ENCODE measurements at regions not wholly inside any gene's neighbourhood (a gene's known extent, or its start where the extent isn't known, plus 50 kb on each side); places are given as distances from the start of the nearest gene placed in this dataset.
"Not testable (repeated sequence)": the region's sequence is repeated elsewhere in the genome, so short reads cannot be mapped to it uniquely, and the experiment has no call there.

DNA sequence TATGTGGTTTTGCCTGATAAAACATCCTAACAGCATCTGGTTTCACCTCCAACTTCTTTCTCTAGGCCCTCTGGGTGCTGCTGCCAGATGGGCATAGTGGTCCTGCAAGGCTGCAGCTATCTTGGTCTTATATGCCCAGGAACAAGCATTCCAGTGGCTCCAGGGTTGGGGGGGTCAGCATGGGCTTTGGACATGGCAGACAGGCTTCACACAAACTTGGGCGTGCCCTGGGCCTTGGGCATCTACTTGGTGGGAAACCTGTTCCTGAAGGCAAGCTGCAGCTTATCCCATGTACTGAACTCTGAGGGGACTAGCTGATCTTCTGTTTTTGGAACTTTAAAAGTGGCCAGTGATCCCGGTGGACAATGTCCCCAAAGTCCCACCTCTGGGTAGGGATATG, 54.9 kb upstream of the ZNF678 start:
- no peak for DNase-seq

DNA sequence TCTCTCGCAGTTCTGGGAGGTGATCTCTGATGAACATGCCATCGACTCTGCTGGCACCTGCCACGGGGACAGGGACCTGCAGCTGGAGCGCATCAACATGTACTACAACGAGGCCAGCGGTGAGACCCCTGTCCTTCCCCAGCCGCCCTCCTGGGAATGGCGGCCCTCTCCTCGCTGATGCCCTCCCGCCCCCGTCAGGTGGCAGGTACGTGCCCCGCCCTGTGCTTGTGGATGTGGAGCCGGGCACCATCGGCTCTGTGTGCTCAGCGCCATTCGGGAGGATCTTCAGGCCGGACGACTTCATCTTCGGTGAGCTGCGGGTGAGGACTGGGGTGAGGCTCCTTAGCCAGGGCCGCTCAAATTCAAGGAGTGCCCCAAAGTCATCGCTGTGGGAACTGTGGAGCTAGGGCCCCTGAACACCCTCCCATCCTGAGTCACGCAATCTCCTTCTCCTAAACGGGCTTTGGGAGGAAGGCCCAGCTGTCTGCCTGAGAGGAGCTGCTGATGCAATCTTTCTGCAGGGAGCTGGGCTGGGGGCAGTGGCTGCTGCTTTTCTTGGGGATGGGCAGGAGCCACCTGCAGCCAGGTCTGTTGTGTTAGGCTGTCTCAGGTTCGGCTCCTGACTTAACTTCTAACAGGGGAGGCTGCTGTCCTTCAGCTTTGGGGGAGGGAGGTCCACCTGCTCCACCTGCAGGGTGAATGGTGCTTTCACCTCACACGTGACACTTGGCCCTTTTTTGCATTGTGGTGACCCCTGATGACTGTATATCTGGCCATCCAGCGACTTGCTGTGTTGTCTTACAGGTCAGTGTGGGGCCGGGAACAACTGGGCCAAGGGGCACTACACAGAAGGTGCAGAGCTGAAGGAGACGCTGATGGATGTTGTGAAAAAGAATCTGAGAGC, 56.6 kb upstream of the ZNF678 start:
- DNase-seq = not testable (repeated sequence)

DNA sequence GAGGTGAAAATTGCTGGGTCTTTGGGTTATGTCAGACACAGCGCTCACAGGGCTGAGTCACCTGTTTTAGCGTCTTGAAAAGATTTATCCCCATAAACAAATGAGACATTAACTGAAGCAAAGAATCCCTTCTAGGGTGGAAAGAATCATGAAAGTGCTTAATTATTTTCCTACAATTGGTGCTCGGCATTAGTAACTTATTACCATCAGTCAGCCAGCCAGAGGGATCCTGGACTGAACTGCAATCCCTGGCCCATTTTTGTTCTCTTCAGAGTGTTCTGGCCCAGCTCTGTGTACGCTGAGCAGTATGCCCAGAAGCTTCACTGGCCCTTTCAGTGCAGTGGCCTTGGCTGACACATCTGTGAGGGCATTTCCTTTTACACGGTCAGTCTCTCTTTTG, 67.3 kb upstream of the ZNF678 start:
- not testable (repeated sequence) for DNase-seq

DNA sequence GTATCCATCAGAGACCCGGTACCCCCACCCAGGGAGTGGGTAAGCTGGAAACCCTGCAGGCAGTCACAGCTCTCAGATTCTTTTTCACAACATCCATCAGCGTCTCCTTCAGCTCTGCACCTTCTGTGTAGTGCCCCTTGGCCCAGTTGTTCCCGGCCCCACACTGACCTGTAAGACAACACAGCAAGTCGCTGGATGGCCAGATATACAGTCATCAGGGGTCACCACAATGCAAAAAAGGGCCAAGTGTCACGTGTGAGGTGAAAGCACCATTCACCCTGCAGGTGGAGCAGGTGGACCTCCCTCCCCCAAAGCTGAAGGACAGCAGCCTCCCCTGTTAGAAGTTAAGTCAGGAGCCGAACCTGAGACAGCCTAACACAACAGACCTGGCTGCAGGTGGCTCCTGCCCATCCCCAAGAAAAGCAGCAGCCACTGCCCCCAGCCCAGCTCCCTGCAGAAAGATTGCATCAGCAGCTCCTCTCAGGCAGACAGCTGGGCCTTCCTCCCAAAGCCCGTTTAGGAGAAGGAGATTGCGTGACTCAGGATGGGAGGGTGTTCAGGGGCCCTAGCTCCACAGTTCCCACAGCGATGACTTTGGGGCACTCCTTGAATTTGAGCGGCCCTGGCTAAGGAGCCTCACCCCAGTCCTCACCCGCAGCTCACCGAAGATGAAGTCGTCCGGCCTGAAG, 69.3 kb upstream of the ZNF678 start:
- not testable (repeated sequence) for DNase-seq

DNA sequence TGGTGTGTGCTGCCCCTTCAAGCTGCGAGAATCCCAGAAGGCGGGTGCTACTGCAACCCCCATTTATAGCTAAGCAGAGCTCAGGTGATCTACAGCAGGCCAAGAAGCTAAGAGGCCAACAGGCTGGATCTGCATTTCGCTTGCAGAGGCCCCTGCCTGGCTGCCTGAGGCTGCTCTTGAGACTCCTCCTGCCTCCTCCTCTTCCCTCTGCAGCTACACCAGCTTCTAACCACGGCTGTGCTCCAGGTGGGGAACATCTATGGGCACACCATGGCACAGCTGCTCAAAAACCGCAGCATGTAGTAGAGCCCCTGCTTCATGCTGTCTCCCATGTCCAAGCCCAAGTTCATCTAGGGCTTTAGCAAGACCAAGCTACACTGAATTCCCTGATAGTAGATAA, 72.9 kb upstream of the ZNF678 start:
- DNase-seq = peak; percentile 83

DNA sequence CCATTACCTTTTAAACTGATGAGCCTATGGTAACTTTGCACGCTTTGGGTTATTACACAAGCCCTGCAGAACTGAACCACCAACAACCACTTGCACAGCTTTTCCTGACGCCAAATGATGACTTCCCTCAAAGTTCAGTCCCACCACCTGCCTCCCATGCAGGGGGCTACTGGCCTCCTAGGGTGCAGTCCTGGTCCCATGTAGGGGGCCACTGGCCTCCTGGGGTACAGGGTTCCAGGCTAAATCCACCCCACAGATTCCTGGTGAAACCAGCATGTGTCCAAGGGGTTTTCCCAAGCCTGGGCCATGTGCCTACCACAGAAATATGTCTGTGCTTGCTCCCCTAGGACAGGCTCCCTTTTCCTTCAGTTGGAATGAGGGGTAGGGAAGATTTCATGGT, 73.4 kb upstream of the ZNF678 start:
- DNase-seq = no peak

DNA sequence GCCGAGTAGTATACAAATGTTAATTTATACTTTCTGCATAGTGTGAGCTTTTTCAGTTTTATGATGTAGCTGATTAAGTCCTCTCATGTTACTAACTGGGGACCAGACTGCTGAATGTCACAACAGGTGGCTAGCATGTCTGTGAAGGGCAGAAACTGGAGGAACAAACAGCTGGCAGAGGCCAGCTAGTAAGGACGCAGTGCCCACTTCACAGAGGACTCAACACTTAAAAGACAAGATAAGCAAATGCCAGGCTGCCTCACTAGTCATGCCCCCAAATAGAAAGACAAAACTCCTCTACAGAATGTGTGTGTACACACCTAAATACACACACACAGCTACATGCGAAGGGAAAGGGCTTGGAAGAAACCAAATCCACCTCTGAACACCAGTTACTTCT, 73.8 kb upstream of the ZNF678 start:
- peak; percentile 40 for DNase-seq

DNA sequence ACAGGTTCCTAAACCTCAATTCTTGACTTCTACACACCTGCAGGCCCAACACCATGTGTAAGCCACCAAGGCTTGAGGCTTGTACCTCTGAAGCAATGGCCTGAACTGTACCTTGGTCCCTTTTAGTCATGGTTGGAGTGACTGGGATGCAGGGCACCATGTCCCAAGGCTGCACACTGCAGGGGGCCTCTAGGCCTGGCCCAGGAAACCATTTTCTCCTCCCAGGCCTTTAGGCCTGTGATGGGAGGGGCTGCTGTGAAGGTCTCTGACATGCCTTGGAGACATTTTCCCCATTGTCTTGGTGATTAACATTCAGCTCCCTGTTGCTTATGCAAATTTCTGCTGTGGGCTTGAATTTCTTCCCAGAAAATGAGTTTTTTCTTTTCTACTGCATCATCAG, 75.8 kb upstream of the ZNF678 start:
- no peak for DNase-seq

DNA sequence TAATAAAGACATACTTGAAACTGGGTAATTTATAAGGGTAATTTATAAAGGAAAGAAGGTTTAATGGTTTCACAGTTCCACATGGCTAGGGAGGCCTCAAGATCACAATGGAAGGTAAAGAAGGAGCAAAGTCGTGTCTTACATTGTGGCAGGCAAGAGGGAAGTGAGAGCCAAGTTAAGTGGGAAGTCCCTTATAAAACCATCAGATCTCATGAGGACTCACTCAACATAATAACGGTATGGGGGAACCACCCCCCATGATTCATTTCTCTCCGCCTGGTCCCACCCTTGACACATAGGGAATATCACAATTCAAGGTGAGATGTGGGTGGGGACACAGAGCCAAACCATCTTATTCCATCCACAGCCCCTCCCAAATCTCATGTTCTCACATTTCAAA, 76.8 kb upstream of the ZNF678 start:
- DNase-seq = no peak

DNA sequence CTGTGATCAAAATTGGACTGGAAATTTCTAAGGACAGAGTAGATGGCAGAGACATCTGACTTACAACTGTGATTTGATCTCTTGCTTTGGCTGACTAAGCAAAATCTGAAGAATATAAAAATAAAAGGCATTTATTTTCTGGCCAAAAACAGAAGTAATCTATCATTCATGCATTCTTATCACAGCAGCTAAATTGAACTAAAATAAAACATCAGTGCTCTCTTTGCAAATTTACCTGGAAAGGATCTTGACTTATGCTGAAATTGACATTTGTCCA, 81.4 kb upstream of the ZNF678 start:
- no peak for DNase-seq

DNA sequence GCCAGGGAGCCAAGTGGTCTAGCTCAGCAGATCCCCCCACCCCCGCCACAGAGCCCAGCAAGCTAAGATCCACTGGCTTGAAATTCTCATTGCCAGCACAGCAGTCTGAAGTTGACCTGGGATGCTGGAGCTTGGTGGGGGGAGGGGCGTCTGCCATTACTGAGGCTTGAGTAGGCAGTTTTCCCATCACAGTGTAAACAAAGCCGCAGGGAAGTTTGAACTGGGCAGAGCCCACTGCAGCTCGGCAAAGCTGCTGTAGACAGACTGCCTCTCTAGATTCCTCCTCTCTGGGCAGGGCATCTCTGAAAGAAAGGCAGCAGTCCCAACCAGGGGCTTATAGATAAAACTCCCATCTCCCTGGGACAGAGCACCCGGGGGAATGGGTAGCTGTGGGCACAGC, 89.3 kb upstream of the ZNF678 start:
- DNase-seq = not testable (repeated sequence)

DNA sequence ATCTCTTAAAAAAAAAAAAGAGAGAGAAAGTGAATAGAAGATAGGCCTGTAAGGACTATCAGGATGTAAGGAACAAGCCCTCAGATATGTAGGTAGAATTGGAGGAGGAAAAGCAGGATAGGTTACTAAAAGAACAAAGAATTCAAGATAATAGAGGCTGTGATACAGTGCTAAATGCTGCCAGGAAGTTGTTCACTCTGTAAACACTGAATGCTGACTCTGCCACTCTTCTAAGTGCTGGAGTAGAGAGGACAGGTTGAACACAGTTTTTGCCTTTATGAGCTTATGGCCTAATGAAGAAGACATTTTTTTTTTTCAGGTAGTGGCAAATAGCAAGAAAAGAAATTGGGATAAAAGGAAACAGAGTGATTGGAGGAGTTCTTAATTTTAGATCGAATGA, 90.6 kb upstream of the ZNF678 start:
- DNase-seq = no peak

DNA sequence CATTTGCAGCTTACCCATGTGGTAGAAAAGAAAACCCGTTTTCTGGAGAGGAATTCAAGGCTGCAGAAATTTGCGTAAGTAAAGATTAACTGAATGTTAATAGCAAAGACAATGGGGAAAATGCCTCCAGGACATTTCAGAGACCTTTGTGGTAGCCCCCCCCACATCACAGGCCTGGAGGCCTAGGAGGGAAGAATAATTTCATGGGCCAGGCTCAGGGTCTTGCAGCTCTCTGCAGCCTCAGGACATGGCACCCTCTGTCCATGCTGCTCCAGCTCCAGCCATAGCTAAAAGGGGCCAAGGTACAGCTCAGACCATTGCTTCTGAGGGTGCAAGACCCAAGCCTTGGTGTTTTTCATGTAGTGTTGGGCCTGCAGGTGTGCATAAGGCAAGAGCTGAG, 92.7 kb upstream of the ZNF678 start:
- DNase-seq = no peak

DNA sequence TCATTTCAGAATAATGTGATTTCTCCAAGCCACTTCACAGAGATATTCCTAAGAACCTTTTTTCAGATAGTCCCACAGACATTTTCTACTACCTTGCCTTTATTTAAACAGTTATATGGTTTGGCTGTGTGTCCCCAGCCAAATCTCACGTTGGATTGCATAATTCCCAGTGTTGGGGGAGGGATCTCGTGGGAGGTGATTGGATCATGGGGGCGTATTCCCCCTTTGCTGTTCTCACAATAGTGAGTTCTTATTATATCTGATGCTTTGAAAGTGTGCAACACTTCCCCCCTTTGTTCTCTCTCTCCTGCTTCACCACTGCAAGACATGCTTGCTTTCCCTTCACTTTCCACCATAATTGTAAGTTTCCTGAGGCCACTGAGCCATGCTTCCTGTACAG, 93.6 kb upstream of the ZNF678 start:
- no peak for DNase-seq

DNA sequence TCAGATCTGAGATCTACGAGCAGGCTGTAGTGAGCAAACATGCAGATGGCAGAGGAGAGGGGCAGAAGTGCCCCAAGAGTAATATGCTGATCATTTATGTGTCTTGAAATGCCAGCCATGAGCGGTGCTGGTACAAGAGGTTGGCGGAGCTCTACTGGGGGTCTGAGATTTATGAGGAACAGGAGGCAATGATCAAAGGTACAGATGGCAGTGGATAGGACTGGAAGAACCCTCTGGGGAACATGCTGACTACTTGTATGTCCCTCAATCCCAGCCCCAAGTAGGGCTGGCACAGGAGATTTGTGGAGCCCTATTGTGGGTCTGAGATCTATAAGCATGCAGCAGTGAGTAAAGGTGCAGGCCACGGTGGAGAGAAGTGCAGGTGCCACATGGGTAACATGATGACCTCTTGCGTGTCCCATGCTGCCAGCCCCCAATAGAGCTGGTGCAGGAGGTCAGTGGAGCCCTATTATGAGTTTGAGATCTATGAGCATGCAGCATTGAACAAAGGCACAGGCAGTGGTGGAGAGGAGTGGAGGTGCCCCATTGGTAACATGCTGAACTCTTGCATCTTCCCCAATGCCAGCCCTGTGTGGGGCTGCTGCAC, 97.2 kb upstream of the ZNF678 start:
- no peak for DNase-seq

DNA sequence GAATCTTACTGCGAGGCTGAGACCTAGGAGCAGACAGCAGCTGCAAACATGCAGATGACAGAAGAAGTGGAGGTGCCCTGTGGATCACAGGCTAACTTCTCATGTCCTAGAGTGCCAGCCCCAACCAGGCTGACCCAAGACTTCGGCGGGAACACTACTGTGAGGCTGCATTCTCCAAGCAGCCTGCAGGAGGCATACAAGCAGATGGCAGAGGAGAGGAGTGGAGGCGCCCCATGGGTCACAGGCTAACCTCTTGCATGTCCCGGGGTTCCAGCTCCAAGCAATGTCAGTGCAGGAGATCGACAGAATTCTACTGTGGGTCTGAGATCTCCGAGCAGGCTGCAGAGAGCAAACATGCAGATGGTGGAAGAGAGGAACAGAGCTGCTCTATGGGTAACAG, 98.1 kb upstream of the ZNF678 start:
- no peak for DNase-seq

DNA sequence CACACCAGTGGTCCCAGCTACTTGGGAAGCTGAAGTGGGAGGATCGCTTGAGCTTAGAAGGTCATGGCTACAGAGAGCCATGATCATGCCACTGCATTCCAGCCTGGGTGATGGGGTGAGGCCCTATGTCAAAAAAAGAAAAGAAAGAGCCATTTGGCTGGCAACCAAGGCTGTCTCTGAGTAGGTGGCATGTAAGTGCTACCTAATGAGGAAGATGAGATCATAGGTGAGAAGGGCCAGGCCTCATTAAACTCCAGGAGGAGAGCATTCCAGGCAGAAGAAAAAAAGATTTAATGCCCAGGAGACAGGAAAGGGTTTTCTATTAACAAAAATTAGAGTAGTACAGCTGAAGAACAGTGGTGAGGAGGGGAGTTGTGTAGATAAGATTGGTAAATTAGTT, 103.4 kb upstream of the ZNF678 start:
- DNase-seq = no peak

DNA sequence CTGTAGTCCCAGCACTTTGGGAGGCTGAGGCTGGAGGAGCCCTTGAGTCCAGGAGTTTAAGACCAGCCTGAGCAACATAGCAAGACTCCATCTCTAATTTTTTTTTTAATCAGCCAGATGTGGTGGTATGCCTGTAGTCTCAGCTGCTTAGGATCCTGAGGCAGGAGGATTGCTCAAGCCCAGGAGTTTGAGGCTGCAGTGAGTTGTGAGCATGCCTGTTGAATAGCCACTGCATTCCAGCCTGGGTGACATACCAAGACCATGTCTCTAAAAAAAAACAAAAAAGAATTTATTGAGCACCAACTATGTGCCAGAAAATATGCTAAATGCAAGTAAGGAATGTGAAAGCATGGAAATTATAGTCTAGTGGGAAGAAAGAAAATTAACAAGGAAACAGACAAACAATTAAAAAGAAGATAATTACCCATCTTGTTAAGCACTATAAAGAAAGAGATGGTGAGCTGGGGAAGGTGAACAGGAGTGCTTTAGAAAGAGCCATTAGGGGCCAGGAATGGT, 104.0 kb upstream of the ZNF678 start:
- DNase-seq = no peak

DNA sequence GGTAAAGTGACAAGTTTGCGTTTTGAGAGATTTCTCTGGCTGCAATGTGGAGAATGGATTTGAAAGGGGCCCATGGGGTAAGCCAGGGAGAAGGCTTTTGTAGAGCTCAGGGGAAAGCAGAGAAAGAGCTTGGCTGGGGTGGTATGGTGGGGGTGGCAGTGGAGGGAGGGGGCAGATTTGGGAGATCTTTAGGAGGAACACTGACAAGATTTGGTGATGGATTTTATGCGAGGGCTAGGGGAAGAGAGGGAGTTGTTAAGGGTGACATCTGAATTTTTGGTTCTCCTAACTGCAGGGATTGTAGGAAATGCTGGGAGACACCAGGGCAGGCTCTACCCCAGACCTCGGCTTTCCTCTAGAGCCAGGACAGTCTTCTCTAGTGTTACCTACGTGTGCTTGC, 108.7 kb upstream of the ZNF678 start:
- no peak for DNase-seq

DNA sequence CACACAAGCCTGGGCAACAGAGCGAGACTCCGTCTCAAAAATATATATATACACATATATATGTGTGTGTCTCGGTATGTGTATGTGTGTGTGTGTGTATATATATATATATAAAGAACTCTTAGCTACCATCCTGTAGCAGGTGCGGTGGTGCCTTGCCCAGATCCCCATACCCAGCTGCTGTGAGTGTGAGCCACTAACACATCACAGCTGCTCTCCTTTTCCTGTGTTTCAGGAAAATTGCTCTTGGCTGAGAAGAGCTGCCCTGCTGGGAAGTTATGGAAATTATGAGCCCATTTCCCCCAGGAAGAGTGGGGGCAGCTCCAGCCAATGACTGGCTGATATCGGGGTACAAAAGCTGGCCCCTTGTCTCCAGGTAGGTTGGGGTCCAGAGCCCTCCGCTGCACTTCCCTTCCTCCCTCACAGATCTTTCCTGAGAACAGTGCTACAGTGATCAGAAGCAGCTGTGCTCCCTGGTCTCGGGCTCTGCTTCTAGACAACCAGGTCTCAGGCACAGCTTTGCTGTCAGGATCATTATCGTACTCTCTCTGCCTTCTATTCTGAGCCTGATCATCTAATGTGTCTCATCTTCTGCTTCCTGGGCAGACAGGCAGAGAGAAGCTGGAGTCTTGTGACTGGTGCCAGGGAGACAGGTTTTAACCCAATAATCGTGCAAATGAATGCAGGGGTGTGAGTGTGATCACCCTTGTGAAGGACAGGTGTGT, 109.6 kb upstream of the ZNF678 start:
- DNase-seq = no peak

DNA sequence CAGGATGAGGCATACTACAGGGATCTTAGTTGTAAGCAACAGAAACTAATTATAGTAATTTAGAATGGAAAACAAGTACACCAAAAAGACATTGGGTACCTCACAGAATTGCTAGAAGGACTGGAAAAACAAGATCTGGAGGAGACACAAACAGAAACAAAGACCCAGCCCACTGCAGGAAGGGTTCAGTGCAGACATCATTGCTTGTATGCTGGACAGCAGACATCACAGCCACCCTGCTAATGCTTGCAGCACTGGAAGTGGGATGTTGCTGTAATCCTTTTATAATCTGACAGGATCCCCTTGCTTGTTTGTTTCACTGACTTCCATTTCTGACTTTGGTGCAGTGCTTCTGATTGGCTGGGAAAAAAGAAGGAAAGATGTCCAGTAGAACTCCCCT, 111.4 kb upstream of the ZNF678 start:
- DNase-seq = no peak

DNA sequence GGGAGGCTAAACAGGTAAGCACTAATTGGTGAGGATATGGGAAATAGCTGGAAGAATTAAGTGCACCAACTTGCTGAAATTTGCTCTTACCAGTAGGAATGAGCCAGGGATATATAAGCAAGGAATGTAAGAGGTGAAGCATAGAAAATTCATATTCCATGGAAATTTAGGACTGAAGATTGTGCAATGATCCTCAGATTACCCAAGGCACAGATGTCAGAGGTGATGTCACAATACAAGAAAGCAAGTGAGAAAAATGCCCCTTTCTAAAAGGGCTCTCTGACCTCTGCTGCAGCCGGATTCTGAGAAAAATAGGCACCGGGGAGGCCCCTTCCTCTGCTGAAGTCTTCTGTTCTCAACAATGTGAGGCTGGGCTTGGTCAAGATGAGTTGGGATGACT, 112.3 kb upstream of the ZNF678 start:
- no peak for DNase-seq

DNA sequence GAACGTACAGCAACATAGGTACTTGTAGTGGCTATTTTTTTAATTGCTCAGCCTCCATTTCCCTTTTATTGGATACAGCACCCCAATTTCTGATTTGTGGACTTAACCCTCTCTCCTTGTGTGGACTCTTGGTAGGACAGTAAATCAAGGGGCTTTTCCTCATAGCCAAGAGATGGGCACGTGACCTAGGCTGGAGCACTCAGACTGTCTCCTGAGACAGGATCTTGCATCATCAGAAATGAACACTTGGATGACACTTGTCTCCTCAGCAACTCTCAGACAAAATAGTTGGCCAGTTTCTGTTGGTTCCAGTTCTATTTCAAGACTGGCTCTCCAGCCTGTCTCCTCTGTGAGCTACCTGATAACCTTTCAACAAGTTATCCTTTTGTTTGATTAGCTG, 112.9 kb upstream of the ZNF678 start:
- DNase-seq = peak; percentile 47
